HPDE6-E6E7 (cell line): ENCODE measurements at regions not wholly inside any gene's neighbourhood (a gene's known extent, or its start where the extent isn't known, plus 50 kb on each side); places are given as distances from the start of the nearest gene placed in this dataset.
"Not testable (repeated sequence)": the region's sequence is repeated elsewhere in the genome, so short reads cannot be mapped to it uniquely, and the experiment has no call there.

Source experiments
- DNase-seq: peaks from one replicate; pipeline ENCODE4 v3.0.0; 2011; ENCODE audit warnings: missing footprints; ENCODE audit errors: extremely low spot score

DNA sequence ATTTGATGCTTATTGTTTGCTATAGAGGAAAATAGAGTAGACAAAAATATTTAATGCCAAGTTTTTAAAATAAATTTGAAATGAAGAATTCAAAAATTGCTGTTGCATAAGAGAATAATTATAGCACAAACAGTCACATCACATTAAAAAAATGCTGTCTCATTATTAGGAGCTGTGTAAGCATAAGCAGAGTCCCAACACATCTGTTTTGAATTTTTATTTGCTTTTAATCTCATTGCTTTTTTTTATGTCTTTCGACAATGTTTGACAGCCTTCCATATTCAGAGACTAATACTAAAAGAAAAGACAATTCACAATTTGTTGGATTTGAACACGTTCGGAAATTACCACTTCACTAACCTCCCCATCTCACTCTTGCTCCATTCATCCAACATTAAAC lies 143.5 kb downstream of the TFPI2 start:
- no peak for DNase-seq

GRCh38 chr7:93739424-93739823 lies 151.1 kb downstream of the TFPI2 start:
- DNase-seq, result no peak

- DNase-seq, result no peak
Observed at GRCh38 chr7:93737953-93738352, 152.6 kb downstream of the TFPI2 start.

DNA sequence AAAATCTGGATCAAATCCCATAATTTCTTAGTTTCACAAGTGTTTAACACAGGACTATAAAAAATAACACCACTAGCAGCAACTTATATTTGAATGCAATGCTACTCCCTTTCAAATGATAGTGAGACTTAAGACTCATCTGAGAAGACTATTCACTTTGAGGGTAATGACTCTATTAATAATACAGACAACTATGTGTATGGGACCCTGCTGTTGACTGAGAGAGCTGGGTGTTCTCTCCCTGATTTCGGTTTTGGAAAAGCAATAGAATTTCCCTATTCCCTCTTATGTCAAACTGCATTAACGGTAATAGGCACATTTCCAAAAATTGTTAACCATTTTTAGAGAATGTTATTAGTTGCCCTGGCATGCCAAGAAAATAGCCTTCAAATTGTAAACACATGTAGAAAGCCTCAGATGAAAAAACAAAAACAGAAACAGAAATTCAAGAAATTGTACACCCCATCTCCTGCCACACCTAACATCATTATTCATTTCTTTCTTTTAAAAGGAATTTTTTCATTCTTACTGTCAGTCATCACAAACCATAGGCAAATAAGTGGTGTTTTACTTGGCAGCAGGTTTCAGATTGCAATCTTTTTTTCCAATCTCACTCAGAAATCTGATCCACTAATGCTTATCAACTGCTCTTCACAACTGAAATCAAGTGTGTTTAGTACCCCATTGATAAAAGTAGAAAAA lies 153.7 kb downstream of the TFPI2 start:
- DNase-seq, result no peak

- no peak for DNase-seq
Observed at GRCh38 chr7:93728292-93728691, 153.8 kb upstream of the CALCR start.

DNA sequence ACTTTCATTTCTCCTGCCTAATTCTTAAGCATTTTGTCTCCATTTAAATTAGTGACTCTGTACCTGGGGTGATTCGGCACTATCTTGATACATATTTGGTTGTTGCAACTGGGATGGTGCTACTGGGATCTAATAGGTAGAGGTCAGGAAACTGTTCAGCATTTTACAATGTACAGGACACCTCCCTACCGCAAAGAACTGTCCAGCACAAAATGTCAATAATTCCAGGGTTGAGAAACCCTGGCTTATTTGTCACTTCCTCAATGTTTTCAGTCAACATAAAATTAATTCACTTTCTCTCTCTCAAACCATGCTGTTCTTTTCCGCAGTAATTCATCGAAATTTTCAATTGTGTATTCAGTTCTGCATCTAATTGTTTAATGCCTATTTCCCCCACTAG lies 151.4 kb upstream of the CALCR start:
- no peak for DNase-seq

DNA sequence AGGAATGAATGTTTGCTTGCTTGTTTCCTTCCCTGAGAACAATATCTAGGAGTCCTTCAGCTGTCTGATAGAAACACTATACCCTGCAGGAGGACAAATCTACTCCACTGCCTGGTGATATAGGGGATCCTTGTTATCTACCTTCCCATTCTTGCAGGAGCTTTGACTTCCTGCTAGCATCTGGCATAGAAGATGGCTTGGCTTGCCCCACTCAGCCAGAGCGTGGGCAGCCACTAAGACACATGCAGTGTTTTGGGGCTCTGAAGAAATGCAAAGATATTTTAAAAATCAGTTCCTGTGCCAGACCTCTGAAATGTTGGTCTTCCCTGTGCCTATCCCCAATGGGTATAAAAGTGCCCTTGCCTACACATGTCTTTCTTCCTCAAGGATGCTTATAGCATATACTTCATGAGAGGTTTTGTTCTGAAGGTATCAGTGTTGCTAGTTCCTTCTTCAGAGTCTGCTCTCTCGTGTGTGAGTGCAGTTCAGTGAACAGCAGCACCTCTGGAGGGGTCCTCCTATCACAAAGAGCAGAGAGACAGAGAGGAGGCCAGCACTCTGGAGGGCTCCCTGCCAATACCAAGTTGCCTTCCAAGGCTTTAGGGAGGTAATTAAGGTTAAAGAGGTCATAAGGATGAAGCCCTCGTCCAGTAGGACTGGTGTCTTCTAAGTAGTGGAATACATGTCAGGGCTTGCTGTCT lies 149.1 kb upstream of the CALCR start:
- no peak for DNase-seq

DNA sequence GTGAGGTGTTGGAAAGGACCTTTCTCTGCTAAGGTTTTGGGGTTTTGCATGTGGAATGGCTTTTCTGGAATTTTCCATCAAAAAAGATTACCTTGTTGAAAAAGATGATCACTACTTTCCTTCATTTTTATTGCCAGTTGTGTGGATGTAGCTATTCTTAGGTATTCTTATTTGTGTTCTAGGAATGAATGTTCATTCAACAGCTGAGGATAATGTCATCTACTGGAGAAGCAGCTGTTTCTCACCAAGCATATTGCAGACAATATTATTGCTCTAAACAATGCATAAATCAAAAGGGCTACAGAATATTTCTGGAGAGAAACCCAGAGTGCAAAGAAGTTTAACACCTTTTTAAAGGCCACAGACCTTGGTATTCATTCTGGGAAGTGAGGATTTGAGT lies 145.6 kb upstream of the CALCR start:
- no peak for DNase-seq

GRCh38 chr7:93719546-93719945 lies 145.0 kb upstream of the CALCR start:
- DNase-seq, result no peak

GRCh38 chr7:93717217-93717900 lies 142.8 kb upstream of the CALCR start:
- peak; percentile 46 for DNase-seq

GRCh38 chr7:93715234-93715633 lies 140.7 kb upstream of the CALCR start:
- peak; percentile 31 for DNase-seq

- DNase-seq, result no peak
Observed at GRCh38 chr7:93711926-93712325, 137.4 kb upstream of the CALCR start.

DNA sequence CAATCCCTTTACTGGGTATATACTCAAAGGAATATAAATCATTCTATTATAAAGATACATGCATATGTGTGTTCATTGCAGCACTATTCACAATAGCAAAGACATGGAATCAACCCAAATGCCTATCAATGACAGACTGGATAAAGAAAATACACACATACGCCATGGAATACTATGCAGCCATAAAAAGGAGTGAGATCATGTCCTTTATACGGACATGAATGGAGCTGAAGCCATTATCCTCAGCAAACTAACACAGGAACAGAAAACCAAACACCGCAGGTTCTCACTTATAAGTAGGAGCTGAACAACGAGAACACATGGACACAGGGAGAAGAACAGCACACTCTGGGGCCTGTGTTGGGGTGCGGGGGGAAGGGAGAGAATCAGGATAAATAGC lies 133.7 kb upstream of the CALCR start:
- not testable (repeated sequence) for DNase-seq

GRCh38 chr7:93707249-93707648 lies 132.7 kb upstream of the CALCR start:
- no peak for DNase-seq

- not testable (repeated sequence) for DNase-seq
Observed at GRCh38 chr7:93706162-93706561, 131.6 kb upstream of the CALCR start.

DNA sequence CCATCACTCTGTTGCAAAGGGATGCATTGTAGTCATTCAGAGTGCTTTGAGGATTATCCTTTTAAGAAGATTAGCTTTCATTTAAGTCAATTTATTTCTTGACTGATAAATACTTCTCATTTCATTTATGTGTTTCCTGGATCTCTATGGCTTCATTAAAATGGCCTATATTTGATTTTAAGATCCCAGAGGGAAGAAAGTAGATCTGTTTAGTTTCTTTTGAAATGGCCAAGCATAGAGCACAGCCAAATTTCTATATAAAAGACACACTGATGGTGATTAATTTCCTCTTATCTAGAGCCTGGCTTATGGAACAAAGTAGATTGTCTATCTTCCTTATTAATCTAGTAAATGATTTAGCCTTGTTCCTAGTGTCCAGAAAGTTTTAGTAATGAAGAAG lies 129.7 kb upstream of the CALCR start:
- no peak for DNase-seq

- no peak for DNase-seq
Observed at GRCh38 chr7:93697901-93698300, 123.4 kb upstream of the CALCR start.

GRCh38 chr7:93693796-93694195 lies 119.3 kb upstream of the CALCR start:
- no peak for DNase-seq

DNA sequence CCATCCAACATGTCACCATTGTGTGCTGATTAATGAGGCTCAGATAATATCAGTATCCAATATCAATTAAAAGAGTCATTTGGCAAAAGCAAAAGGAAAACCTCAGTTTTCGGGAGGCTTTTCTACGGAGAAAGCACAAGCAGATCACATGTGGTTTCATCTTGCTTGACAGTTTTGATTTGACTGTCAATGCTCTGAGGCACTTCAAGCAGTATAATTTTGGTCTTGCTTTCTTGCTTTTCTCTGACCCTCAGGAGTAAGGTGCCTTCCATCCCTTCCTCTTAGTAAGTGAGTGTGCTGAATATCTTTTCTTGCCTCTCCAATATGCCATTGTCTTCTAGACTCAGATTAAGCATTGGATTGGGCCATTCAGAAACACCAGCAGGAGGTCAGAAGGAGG lies 115.5 kb upstream of the CALCR start:
- DNase-seq, result no peak

DNA sequence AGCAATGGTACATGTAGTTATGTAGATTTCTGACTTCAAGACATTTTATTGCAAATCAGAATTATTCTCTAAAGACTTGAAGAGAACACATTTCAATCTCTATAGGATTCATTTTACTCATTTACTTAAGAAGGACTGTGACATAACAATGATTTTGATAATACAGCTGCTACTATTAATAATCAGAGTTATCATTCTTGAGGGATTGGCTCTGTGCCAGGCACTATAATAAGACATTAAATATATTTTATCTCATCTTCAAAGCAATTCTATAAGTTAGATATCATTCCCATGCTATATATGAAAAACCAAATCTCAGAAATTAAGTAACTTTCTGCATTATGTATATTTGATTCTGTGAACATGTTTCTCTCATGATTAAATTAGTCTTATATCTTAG lies 103.7 kb upstream of the CALCR start:
- no peak for DNase-seq

DNA sequence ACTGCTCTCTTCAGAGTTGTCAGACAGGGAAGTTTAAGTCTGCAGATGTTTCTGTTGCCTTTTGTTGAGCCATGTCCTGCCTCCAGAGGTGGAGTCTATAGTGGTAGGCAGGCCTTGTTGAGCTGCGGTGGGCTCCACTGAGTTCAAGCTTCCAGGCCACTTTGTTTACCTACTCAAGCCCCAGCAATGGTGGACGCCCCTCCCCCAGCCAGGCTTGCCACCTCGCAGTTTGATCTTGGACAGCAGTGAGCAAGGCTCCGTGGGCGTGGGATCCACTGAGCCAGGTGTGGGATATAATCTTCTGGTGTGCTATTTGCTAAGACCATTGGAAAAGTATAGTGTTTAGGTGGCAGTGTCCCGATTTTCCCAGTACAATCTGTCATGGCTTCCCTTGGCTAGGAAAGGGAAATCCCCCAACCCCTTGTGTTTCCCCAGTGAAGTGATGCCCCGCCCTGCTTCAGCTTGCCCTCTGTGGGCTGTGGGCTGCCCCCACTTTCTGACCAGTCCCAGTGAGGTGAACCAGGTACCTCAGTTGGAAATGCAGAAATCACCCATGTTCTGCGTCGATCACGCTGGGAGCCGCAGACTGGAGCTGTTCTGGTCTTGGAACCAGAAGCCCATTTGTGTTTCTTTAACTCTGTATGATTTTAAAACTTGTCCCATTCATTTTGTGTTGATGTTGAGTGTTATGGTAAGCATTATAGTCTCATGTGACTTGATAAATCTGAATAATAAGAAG lies 89.2 kb upstream of the CALCR start:
- DNase-seq, result no peak

- DNase-seq, result not testable (repeated sequence)
Observed at GRCh38 chr7:93658163-93658562, 83.6 kb upstream of the CALCR start.
